GM12892 (cell line): ENCODE measurements at regions not wholly inside any gene's neighbourhood (a gene's known extent, or its start where the extent isn't known, plus 50 kb on each side); places are given as distances from the start of the nearest gene placed in this dataset.

Experiments used
- POLR2A ChIP-seq: IDR thresholded peaks from 2 replicates; pipeline ENCODE4 v1.6.1; 2011; ENCODE audit warnings: low read depth, low read length, control low read depth
- POLR2AphosphoS5 ChIP-seq: IDR thresholded peaks from 2 replicates; pipeline ENCODE4 v1.6.1; 2011; ENCODE audit warnings: low read depth, low read length, control low read depth
- TAF1 ChIP-seq: IDR thresholded peaks from 2 replicates; pipeline ENCODE4 v1.6.1; 2011; ENCODE audit warnings: low read depth, mild to moderate bottlenecking, control low read depth, low read length, borderline replicate concordance

- no peak for TF ChIP-seq POLR2A
- TF ChIP-seq POLR2AphosphoS5: no peak
- TF ChIP-seq TAF1: no peak
Measured at GRCh38 chr18:1665079-1665478, 760.4 kb downstream of the ADCYAP1 start.
